ENCODE measurements at regions not wholly inside any gene's neighbourhood (a gene's known extent, or its start where the extent isn't known, plus 50 kb on each side); places are given as distances from the start of the nearest gene placed in this dataset.

GRCh38 chr2:157152362-157152761 is 105.1 kb upstream of the GALNT5 start:
- TF ChIP-seq EZH2 (IDR thresholded peaks at IDR 0.05; ENCODE audit: borderline replicate concordance, low read length) = no peak
- no peak for TF ChIP-seq CTCF (IDR thresholded peaks at IDR 0.05; ENCODE audit: low read length)

Data from OCI-LY1 (cell line).